Esophagus squamous epithelium (tissue), 5 donors: ENCODE measurements at regions not wholly inside any gene's neighbourhood (a gene's known extent, or its start where the extent isn't known, plus 50 kb on each side); places are given as distances from the start of the nearest gene placed in this dataset.

Experiments
- DNase-seq: peaks from one replicate; lab custom pipeline; 2025; lab: John Stamatoyannopoulos, UW
- H3K27ac ChIP-seq, 4 donors: fragments of 200-600 bp; sonication (generic); one replicate each; pipeline ENCODE4 v1.5.1; 2016 to 2019; ENCODE audit warnings: mild to moderate bottlenecking in 1 of 4
- H3K27me3 ChIP-seq, 4 donors: fragments of 200-600 bp; sonication (generic); 1 replicate in 3 of 4; 2 replicates in 1 of 4; pipeline versions ENCODE4 v1.5.1 to v1.6.0; 2017 to 2021; ENCODE audit warnings: antibody characterized with exemption in 1 of 4
- H3K36me3 ChIP-seq, 3 donors: fragments of 200-600 bp; sonication (generic); one replicate each; pipeline ENCODE4 v1.5.1; 2016 to 2019
- H3K4me1 ChIP-seq, 3 donors: fragments of 200-600 bp; sonication (generic); one replicate each; pipeline ENCODE4 v1.5.1; 2017 to 2019
- H3K4me3 ChIP-seq, 4 donors: fragments of 200-600 bp; sonication (generic); 1 replicate in 3 of 4; 2 replicates in 1 of 4; pipeline ENCODE4 v1.5.1; 2016 to 2019; ENCODE audit warnings: mild to moderate bottlenecking in 2 of 4, moderate library complexity in 1 of 4
- H3K9me3 ChIP-seq, 3 donors: fragments of 200-600 bp; sonication (generic); one replicate each; pipeline ENCODE4 v1.5.1; 2016 to 2019
- POLR2A ChIP-seq, 4 donors: fragments of 450-650 bp; IDR thresholded peaks; one replicate each; pipeline ENCODE4 v1.6.1; 2017; ENCODE audit warnings: antibody characterized with exemption in 4 of 4, mild to moderate bottlenecking in 4 of 4, moderate library complexity in 3 of 4
- WGBS, 2 donors: methylation state at CpG; one replicate each; pipeline ENCODE4 v1.1.5; 2018; 5-methylcytosine and 5-hydroxymethylcytosine counted together
- intact Hi-C: fragments of 100-400 bp; cut with DNase I; formaldehyde crosslinking; loops from one replicate; pipeline ENCODE4 v1.15.0; 2022
- TF ChIP-seq, protein P1 (sequence below), 6 experiments: fragments of 450-650 bp in 4 of 6; fragments of 200-600 bp in 2 of 6; sonication (generic) in 2 of 6; IDR thresholded peaks; one replicate each; pipeline ENCODE4 v1.5.1; 2016 to 2019; ENCODE audit warnings: antibody characterized with exemption in 6 of 6, mild to moderate bottlenecking in 4 of 6, moderate library complexity in 4 of 6
- donor health status: DM: yes; HTN: yes; CAD: no.

DNA sequence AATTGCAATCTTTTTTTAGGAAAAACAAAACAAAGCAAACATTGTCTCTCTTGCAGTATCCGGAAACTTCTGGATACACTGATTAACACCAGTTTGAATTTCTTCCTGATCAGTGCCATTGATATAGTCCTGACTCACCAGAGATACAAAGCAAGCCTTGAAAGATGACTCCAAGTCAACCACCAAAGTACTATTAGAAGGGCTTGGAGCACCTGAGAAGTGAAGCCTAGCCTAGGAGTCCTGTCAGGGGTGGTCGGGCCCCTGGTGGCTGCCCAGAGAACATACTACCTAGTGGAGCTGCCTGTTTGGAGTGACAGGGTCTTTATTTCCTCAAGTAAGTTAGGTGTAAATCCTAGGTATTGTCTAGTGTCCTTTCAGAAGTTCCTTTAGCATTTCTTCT is 593.2 kb downstream of the ZNF674 start:
- intact Hi-C loops = no loop called here
- no peak for DNase-seq
- 38 to 57% methylated on average over 1 to 2 of the region's 2 CpGs for WGBS, 2 donors
- Histone ChIP-seq H3K36me3 (no peaks in the 10 kb centered on the region), H3K27me3 (no peaks in the 10 kb centered on the region), H3K4me3 (no peak overlapping the region), H3K27ac (no peak overlapping the region), H3K4me1 (no peaks in the 10 kb centered on the region), H3K9me3 (no peaks in the 10 kb centered on the region)
- TF ChIP-seq, protein P1, sequence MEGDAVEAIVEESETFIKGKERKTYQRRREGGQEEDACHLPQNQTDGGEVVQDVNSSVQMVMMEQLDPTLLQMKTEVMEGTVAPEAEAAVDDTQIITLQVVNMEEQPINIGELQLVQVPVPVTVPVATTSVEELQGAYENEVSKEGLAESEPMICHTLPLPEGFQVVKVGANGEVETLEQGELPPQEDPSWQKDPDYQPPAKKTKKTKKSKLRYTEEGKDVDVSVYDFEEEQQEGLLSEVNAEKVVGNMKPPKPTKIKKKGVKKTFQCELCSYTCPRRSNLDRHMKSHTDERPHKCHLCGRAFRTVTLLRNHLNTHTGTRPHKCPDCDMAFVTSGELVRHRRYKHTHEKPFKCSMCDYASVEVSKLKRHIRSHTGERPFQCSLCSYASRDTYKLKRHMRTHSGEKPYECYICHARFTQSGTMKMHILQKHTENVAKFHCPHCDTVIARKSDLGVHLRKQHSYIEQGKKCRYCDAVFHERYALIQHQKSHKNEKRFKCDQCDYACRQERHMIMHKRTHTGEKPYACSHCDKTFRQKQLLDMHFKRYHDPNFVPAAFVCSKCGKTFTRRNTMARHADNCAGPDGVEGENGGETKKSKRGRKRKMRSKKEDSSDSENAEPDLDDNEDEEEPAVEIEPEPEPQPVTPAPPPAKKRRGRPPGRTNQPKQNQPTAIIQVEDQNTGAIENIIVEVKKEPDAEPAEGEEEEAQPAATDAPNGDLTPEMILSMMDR (IDR thresholded peaks at IDR 0.05) = no peak
- TF ChIP-seq POLR2A (IDR thresholded peaks at IDR 0.05) = no peak

GRCh38 chrX:45935408-45935807 is 609.8 kb downstream of the ZNF674 start:
- H3K27me3 ChIP-seq = no peaks in the 10 kb centered on the region
- no peak for DNase-seq

DNA sequence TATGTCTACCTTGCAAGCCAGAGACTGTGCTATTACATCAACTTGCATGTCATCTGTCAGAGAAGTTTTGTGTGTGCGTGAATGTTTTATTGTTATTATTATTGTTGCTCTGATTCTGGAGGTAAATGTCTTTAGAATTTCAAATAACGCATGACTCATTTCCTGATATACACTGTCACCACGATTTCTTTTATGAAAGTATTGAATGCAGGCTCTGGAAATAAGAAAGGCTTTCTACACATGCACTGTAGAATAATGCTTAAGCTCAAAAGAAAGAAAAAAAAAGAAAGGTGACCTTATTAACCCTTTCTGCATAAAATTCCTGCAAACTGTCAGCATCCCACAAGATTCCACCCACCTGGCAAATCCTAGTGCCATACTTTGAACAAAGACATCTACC is 632.9 kb downstream of the ZNF674 start:
- H3K9me3 ChIP-seq = no peaks in the 10 kb centered on the region
- 40 to 58% methylated on average over 3 of the region's 3 CpGs for WGBS, 2 donors
- no peak for DNase-seq
- H3K27ac ChIP-seq = no peak overlapping the region
- TF ChIP-seq, protein P1 (IDR thresholded peaks at IDR 0.05) = no peak
- TF ChIP-seq POLR2A (IDR thresholded peaks at IDR 0.05) = no peak
- no peak overlapping the region for H3K4me3 ChIP-seq
- H3K27me3 ChIP-seq = peaks cover 0 to 3% (median 0%) of the 10 kb centered on the region in 4 donors
- H3K4me1 ChIP-seq = no peaks in the 10 kb centered on the region
- H3K36me3 ChIP-seq = no peaks in the 10 kb centered on the region
- intact Hi-C loops = no loop called here

More at GRCh38 chrX:45935408-45935807, 609.8 kb downstream of the ZNF674 start:
- Histone ChIP-seq H3K9me3 (no peaks in the 10 kb centered on the region), H3K4me1 (no peaks in the 10 kb centered on the region), H3K36me3 (no peaks in the 10 kb centered on the region), H3K27ac (no peak overlapping the region), H3K4me3 (no peak overlapping the region)
- intact Hi-C loops = no loop called here
- TF ChIP-seq POLR2A (IDR thresholded peaks at IDR 0.05) = no peak
- TF ChIP-seq, protein P1 (IDR thresholded peaks at IDR 0.05) = no peak

- Histone ChIP-seq H3K27me3 (no peaks in the 10 kb centered on the region), H3K4me3 (no peak overlapping the region), H3K36me3 (no peaks in the 10 kb centered on the region), H3K9me3 (no peaks in the 10 kb centered on the region), H3K27ac (no peak overlapping the region), H3K4me1 (no peaks in the 10 kb centered on the region)
- intact Hi-C loops = no loop called here
- TF ChIP-seq, protein P1 (IDR thresholded peaks at IDR 0.05) = no peak
- no peak for TF ChIP-seq POLR2A (IDR thresholded peaks at IDR 0.05)
- WGBS, 2 donors = 38 to 79% methylated on average over 1 of the region's 1 CpG
- no peak for DNase-seq
Observed at GRCh38 chrX:45907786-45908185, 637.4 kb downstream of the ZNF674 start.

GRCh38 chrX:45903781-45904201 is 641.4 kb downstream of the ZNF674 start:
- H3K36me3 ChIP-seq = no peaks in the 10 kb centered on the region
- no peak for DNase-seq
- no peak overlapping the region for H3K4me3 ChIP-seq
- 56 to 57% methylated on average over 5 of the region's 5 CpGs for WGBS, 2 donors
- H3K27me3 ChIP-seq = no peaks in the 10 kb centered on the region
- no peaks in the 10 kb centered on the region for H3K4me1 ChIP-seq
- no peak overlapping the region for H3K27ac ChIP-seq
- intact Hi-C loops = no loop called here
- TF ChIP-seq, protein P1 (IDR thresholded peaks at IDR 0.05) = no peak
- TF ChIP-seq POLR2A (IDR thresholded peaks at IDR 0.05) = no peak
- no peaks in the 10 kb centered on the region for H3K9me3 ChIP-seq
